Subcutaneous abdominal adipose tissue (tissue), 5 donors: ENCODE measurements at regions not wholly inside any gene's neighbourhood (a gene's known extent, or its start where the extent isn't known, plus 50 kb on each side); places are given as distances from the start of the nearest gene placed in this dataset.
"Not testable (repeated sequence)": the region's sequence is repeated elsewhere in the genome, so short reads cannot be mapped to it uniquely, and the experiment has no call there.

Experiments
- H3K27ac ChIP-seq: one replicate; pipeline ENCODE4 v1.7.0; 2013; ENCODE audit warnings: low read depth, mild to moderate bottlenecking, inconsistent platforms, low read length, moderate library complexity
- H3K27me3 ChIP-seq, 5 donors: one replicate each; pipeline ENCODE4 v1.7.0; 2013; ENCODE audit warnings: low read length in 5 of 5, inconsistent platforms in 1 of 5; ENCODE audit not compliant: control insufficient read depth in 5 of 5, insufficient read depth in 4 of 5
- H3K36me3 ChIP-seq, 5 donors: one replicate each; pipeline ENCODE4 v1.7.0; 2013; ENCODE audit warnings: low read length in 5 of 5; ENCODE audit not compliant: control insufficient read depth in 5 of 5, insufficient read depth in 5 of 5
- H3K4me1 ChIP-seq, 5 donors: one replicate each; pipeline ENCODE4 v1.7.0; 2013; ENCODE audit warnings: low read length in 5 of 5, mild to moderate bottlenecking in 3 of 5, moderate library complexity in 1 of 5; ENCODE audit not compliant: control insufficient read depth in 5 of 5, insufficient read depth in 5 of 5
- H3K4me3 ChIP-seq, 5 donors: one replicate each; pipeline ENCODE4 v1.7.0; 2013; ENCODE audit warnings: low read length in 5 of 5, low read depth in 1 of 5
- H3K9ac ChIP-seq, 5 donors: one replicate each; pipeline ENCODE4 v1.7.0; 2013; ENCODE audit warnings: low read length in 5 of 5, mild to moderate bottlenecking in 4 of 5, moderate library complexity in 3 of 5
- H3K9me3 ChIP-seq, 5 donors: one replicate each; pipeline ENCODE4 v1.7.0; 2013; ENCODE audit warnings: low read length in 5 of 5; ENCODE audit not compliant: control insufficient read depth in 5 of 5
- donor health status: healthy.
- donor health status: healthy.
- donor health status: healthy.
- donor health status: healthy.
- donor health status: healthy.

GRCh38 chr6:145143379-145143778 is 591.9 kb downstream of the EPM2A start:
- no peaks in the 10 kb centered on the region for H3K9me3 ChIP-seq
- peaks cover 0 to 31% (median 10%) of the 10 kb centered on the region in 5 donors for H3K4me1 ChIP-seq
- H3K9ac ChIP-seq: no peak overlapping the region
- H3K27me3 ChIP-seq: no peaks in the 10 kb centered on the region
- no peaks in the 10 kb centered on the region for H3K36me3 ChIP-seq
- H3K4me3 ChIP-seq: no peak overlapping the region
- H3K27ac ChIP-seq: no peak overlapping the region

GRCh38 chr6:145147559-145147958 is 587.8 kb downstream of the EPM2A start:
- Histone ChIP-seq H3K9ac (no peak overlapping the region), H3K27ac (no peak overlapping the region), H3K9me3 (no peaks in the 10 kb centered on the region), H3K36me3 (no peaks in the 10 kb centered on the region), H3K4me3 (no peak overlapping the region), H3K4me1 (peaks cover 0 to 8% (median 0%) of the 10 kb centered on the region in 5 donors), H3K27me3 (no peaks in the 10 kb centered on the region)

- H3K9me3 ChIP-seq: no peaks in the 10 kb centered on the region
- H3K9ac ChIP-seq: no peak overlapping the region
- H3K4me3 ChIP-seq: no peak overlapping the region
- H3K27me3 ChIP-seq: no peaks in the 10 kb centered on the region
- no peaks in the 10 kb centered on the region for H3K36me3 ChIP-seq
- H3K27ac ChIP-seq: no peak overlapping the region
- H3K4me1 ChIP-seq: peaks cover 0 to 8% (median 0%) of the 10 kb centered on the region in 5 donors
These were observed 587.2 kb downstream of the EPM2A start for GRCh38 chr6:145147981-145148749.

DNA sequence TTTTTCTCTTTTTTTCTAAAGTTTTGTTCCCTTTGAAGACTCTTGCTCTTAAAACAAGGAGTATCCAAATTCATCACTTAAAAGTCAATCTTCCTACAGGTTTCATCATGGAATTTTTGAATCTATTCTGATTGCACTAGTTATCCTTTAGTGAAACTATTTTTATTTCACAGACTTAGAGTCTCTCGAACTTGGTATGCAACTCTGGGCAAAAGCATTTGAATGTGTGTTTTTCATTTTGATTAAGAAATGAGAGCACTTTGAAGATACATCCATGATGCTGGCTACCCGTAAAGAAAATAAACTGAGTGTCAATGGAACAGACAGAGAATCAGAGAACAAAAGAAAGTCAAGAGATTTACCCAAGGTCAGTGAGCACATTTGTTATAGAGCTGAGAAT is 586.5 kb downstream of the EPM2A start:
- Histone ChIP-seq H3K27ac (no peak overlapping the region), H3K4me1 (peaks cover 0 to 8% (median 0%) of the 10 kb centered on the region in 5 donors), H3K4me3 (no peak overlapping the region), H3K9ac (no peak overlapping the region), H3K9me3 (no peaks in the 10 kb centered on the region), H3K27me3 (no peaks in the 10 kb centered on the region), H3K36me3 (no peaks in the 10 kb centered on the region)

GRCh38 chr6:145151624-145152023 is 583.7 kb downstream of the EPM2A start:
- H3K4me3 ChIP-seq: no peak overlapping the region
- H3K4me1 ChIP-seq: peaks cover 0 to 8% (median 0%) of the 10 kb centered on the region in 5 donors
- H3K9me3 ChIP-seq: no peaks in the 10 kb centered on the region
- no peaks in the 10 kb centered on the region for H3K36me3 ChIP-seq
- no peaks in the 10 kb centered on the region for H3K27me3 ChIP-seq
- no peak overlapping the region for H3K27ac ChIP-seq
- H3K9ac ChIP-seq: no peak overlapping the region

- no peaks in the 10 kb centered on the region for H3K4me1 ChIP-seq
- no peak overlapping the region for H3K9ac ChIP-seq
- H3K9me3 ChIP-seq: peaks cover 0 to 7% (median 2%) of the 10 kb centered on the region in 5 donors
These were observed 581.8 kb downstream of the EPM2A start for GRCh38 chr6:145153495-145153894.

DNA sequence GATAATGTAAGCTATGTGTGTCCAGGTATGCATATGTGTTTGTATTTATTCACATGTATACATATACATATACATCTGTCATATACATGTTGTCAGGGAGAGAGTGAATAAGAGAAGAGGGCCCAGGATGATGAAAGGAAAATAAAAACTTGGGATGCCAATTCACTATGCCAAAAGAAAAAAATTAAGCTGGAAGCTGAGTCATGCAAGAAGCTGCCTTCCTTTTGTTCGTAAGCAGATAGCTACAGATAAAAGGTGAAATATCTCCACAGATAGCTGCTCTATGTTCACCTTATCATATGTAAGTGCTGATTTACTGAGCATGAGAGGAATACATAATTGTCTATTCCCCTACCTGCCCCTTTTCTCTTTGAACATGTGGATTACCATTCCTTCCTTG is 579.9 kb downstream of the EPM2A start:
- Histone ChIP-seq H3K4me3 (no peak overlapping the region), H3K27ac (no peak overlapping the region), H3K9ac (no peak overlapping the region), H3K9me3 (peaks cover 0 to 20% (median 14%) of the 10 kb centered on the region in 5 donors), H3K36me3 (no peaks in the 10 kb centered on the region), H3K4me1 (no peaks in the 10 kb centered on the region), H3K27me3 (no peaks in the 10 kb centered on the region)

More at GRCh38 chr6:145153495-145153894, 581.8 kb downstream of the EPM2A start:
- no peak overlapping the region for H3K27ac ChIP-seq
- H3K27me3 ChIP-seq: no peaks in the 10 kb centered on the region
- H3K36me3 ChIP-seq: no peaks in the 10 kb centered on the region
- no peak overlapping the region for H3K4me3 ChIP-seq

DNA sequence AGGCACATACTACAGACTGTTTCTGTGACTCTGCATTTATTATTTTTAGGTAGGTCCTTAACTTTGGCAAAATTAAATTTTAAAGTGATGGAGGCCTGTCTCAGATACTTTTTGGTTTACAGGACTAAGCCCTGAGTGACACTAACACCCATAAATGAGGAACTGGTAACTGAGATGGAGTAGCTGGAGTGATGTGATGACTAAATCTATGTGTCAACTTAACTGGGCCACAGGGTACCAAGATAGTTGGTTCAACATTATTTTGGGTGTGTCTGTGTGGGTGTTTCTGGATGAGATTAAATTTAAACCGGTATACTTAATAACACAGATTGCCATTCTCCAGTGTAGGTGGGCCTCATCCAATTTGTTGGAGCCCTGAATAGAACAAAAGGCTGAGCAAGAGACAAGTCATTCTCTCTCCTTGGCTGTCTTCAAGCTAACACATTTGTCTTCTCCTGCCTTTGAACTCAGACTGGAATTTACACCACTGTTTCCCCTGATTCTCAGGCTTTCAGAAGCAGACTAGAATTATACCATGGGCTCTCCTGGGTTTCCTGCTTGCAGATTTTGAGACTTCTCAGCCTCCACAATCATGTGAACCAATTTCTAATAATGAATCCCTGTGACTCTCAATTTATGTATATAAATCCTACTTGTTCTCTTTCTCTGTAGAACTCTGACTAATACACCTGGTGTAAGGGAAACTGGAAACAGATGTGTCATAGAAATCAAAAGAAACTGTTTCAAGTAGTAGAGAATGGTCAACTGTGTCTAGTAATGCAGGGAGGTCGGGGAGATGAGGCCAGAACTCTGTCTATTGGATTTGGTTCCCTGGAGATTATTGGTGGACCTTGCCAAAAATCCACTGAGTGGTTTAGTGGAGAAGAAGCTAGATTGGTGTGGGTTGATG is 579.2 kb downstream of the EPM2A start:
- no peak overlapping the region for H3K9ac ChIP-seq
- H3K27ac ChIP-seq: no peak overlapping the region
- no peaks in the 10 kb centered on the region for H3K27me3 ChIP-seq
- no peaks in the 10 kb centered on the region for H3K4me1 ChIP-seq
- H3K36me3 ChIP-seq: no peaks in the 10 kb centered on the region
- H3K9me3 ChIP-seq: peaks cover 0 to 20% (median 14%) of the 10 kb centered on the region in 5 donors
- H3K4me3 ChIP-seq: no peak overlapping the region

- not testable (repeated sequence) for H3K4me3 ChIP-seq, H3K36me3 ChIP-seq, H3K9ac ChIP-seq, H3K4me1 ChIP-seq, H3K27ac ChIP-seq, H3K27me3 ChIP-seq
- peaks cover 0 to 20% (median 14%) of the 10 kb centered on the region in 5 donors for H3K9me3 ChIP-seq
These were observed 576.7 kb downstream of the EPM2A start for GRCh38 chr6:145158636-145159035.

- Histone ChIP-seq H3K36me3 (no peaks in the 10 kb centered on the region), H3K9me3 (peaks cover 0 to 20% (median 14%) of the 10 kb centered on the region in 5 donors), H3K27ac (no peak overlapping the region), H3K4me1 (no peaks in the 10 kb centered on the region), H3K4me3 (no peak overlapping the region), H3K27me3 (no peaks in the 10 kb centered on the region), H3K9ac (no peak overlapping the region)
These were observed 575.4 kb downstream of the EPM2A start for GRCh38 chr6:145159921-145160320.
